ENCODE measurements at regions not wholly inside any gene's neighbourhood (a gene's known extent, or its start where the extent isn't known, plus 50 kb on each side); places are given as distances from the start of the nearest gene placed in this dataset.

GRCh38 chr6:153958860-153959259 lies 80.2 kb upstream of the OPRM1 start:
- no peaks in the 10 kb centered on the region for H3K4me1 ChIP-seq (ENCODE audit: control insufficient read depth in 2 of 2, insufficient read depth in 2 of 2, low read length in 2 of 2)
- H3K27ac ChIP-seq (ENCODE audit: low read depth in 2 of 2, low read length in 2 of 2): no peak overlapping the region
- no peaks in the 10 kb centered on the region for H3K36me3 ChIP-seq (ENCODE audit: control insufficient read depth in 2 of 2, insufficient read depth in 2 of 2, low read length in 2 of 2)

GRCh38 chr6:153957394-153957793 lies 81.6 kb upstream of the OPRM1 start:
- Histone ChIP-seq H3K4me1 (ENCODE audit: control insufficient read depth in 2 of 2, insufficient read depth in 2 of 2, low read length in 2 of 2) (no peaks in the 10 kb centered on the region), H3K4me3 (ENCODE audit: low read length in 2 of 2) (no peak overlapping the region), H3K9me3 (ENCODE audit: control insufficient read depth in 2 of 2, low read length in 2 of 2) (no peaks in the 10 kb centered on the region), H3K9ac (ENCODE audit: low read depth in 1 of 2, low read length in 2 of 2) (no peak overlapping the region), H3K36me3 (ENCODE audit: control insufficient read depth in 2 of 2, insufficient read depth in 2 of 2, low read length in 2 of 2) (no peaks in the 10 kb centered on the region), H3K27ac (ENCODE audit: low read depth in 2 of 2, low read length in 2 of 2) (no peak overlapping the region), H3K27me3 (ENCODE audit: control insufficient read depth in 2 of 2, insufficient read depth in 2 of 2, low read length in 2 of 2) (no peaks in the 10 kb centered on the region)

More at GRCh38 chr6:153958860-153959259, 80.2 kb upstream of the OPRM1 start:
- H3K4me3 ChIP-seq (ENCODE audit: low read length in 2 of 2): no peak overlapping the region
- no peaks in the 10 kb centered on the region for H3K27me3 ChIP-seq (ENCODE audit: control insufficient read depth in 2 of 2, insufficient read depth in 2 of 2, low read length in 2 of 2)
- H3K9me3 ChIP-seq (ENCODE audit: control insufficient read depth in 2 of 2, low read length in 2 of 2): no peaks in the 10 kb centered on the region
- H3K9ac ChIP-seq (ENCODE audit: low read depth in 1 of 2, low read length in 2 of 2): no peak overlapping the region

GRCh38 chr6:153956808-153957207 lies 82.2 kb upstream of the OPRM1 start:
- H3K4me1 ChIP-seq (ENCODE audit: control insufficient read depth in 2 of 2, insufficient read depth in 2 of 2, low read length in 2 of 2): no peaks in the 10 kb centered on the region
- no peak overlapping the region for H3K9ac ChIP-seq (ENCODE audit: low read depth in 1 of 2, low read length in 2 of 2)
- H3K4me3 ChIP-seq (ENCODE audit: low read length in 2 of 2): no peak overlapping the region
- H3K9me3 ChIP-seq (ENCODE audit: control insufficient read depth in 2 of 2, low read length in 2 of 2): no peaks in the 10 kb centered on the region
- H3K36me3 ChIP-seq (ENCODE audit: control insufficient read depth in 2 of 2, insufficient read depth in 2 of 2, low read length in 2 of 2): no peaks in the 10 kb centered on the region
- no peaks in the 10 kb centered on the region for H3K27me3 ChIP-seq (ENCODE audit: control insufficient read depth in 2 of 2, insufficient read depth in 2 of 2, low read length in 2 of 2)
- H3K27ac ChIP-seq (ENCODE audit: low read depth in 2 of 2, low read length in 2 of 2): no peak overlapping the region

GRCh38 chr6:153949616-153950015 lies 89.4 kb upstream of the OPRM1 start:
- H3K27ac ChIP-seq (ENCODE audit: low read depth in 2 of 2, low read length in 2 of 2): no peak overlapping the region
- no peaks in the 10 kb centered on the region for H3K27me3 ChIP-seq (ENCODE audit: control insufficient read depth in 2 of 2, insufficient read depth in 2 of 2, low read length in 2 of 2)
- H3K4me1 ChIP-seq (ENCODE audit: control insufficient read depth in 2 of 2, insufficient read depth in 2 of 2, low read length in 2 of 2): no peaks in the 10 kb centered on the region
- no peaks in the 10 kb centered on the region for H3K9me3 ChIP-seq (ENCODE audit: control insufficient read depth in 2 of 2, low read length in 2 of 2)
- H3K4me3 ChIP-seq (ENCODE audit: low read length in 2 of 2): no peak overlapping the region
- no peak overlapping the region for H3K9ac ChIP-seq (ENCODE audit: low read depth in 1 of 2, low read length in 2 of 2)
- H3K36me3 ChIP-seq (ENCODE audit: control insufficient read depth in 2 of 2, insufficient read depth in 2 of 2, low read length in 2 of 2): no peaks in the 10 kb centered on the region

- Histone ChIP-seq H3K9ac (ENCODE audit: low read depth in 1 of 2, low read length in 2 of 2) (no peak overlapping the region), H3K27me3 (ENCODE audit: control insufficient read depth in 2 of 2, insufficient read depth in 2 of 2, low read length in 2 of 2) (no peaks in the 10 kb centered on the region), H3K27ac (ENCODE audit: low read depth in 2 of 2, low read length in 2 of 2) (no peak overlapping the region), H3K4me1 (ENCODE audit: control insufficient read depth in 2 of 2, insufficient read depth in 2 of 2, low read length in 2 of 2) (no peaks in the 10 kb centered on the region), H3K36me3 (ENCODE audit: control insufficient read depth in 2 of 2, insufficient read depth in 2 of 2, low read length in 2 of 2) (no peaks in the 10 kb centered on the region), H3K9me3 (ENCODE audit: control insufficient read depth in 2 of 2, low read length in 2 of 2) (no peaks in the 10 kb centered on the region), H3K4me3 (ENCODE audit: low read length in 2 of 2) (no peak overlapping the region)
Observed at GRCh38 chr6:153947808-153948447, 91.1 kb upstream of the OPRM1 start.

GRCh38 chr6:153944201-153944600 lies 94.8 kb upstream of the OPRM1 start:
- no peaks in the 10 kb centered on the region for H3K27me3 ChIP-seq (ENCODE audit: control insufficient read depth in 2 of 2, insufficient read depth in 2 of 2, low read length in 2 of 2)
- no peaks in the 10 kb centered on the region for H3K9me3 ChIP-seq (ENCODE audit: control insufficient read depth in 2 of 2, low read length in 2 of 2)
- H3K4me3 ChIP-seq (ENCODE audit: low read length in 2 of 2): no peak overlapping the region

GRCh38 chr6:153942361-153942760 lies 96.7 kb upstream of the OPRM1 start:
- Histone ChIP-seq H3K36me3 (ENCODE audit: control insufficient read depth in 2 of 2, insufficient read depth in 2 of 2, low read length in 2 of 2) (no peaks in the 10 kb centered on the region), H3K9ac (ENCODE audit: low read depth in 1 of 2, low read length in 2 of 2) (no peak overlapping the region), H3K4me3 (ENCODE audit: low read length in 2 of 2) (no peak overlapping the region), H3K27ac (ENCODE audit: low read depth in 2 of 2, low read length in 2 of 2) (no peak overlapping the region), H3K9me3 (ENCODE audit: control insufficient read depth in 2 of 2, low read length in 2 of 2) (no peaks in the 10 kb centered on the region), H3K4me1 (ENCODE audit: control insufficient read depth in 2 of 2, insufficient read depth in 2 of 2, low read length in 2 of 2) (peaks cover 3 to 9% of the 10 kb centered on the region in 2 donors), H3K27me3 (ENCODE audit: control insufficient read depth in 2 of 2, insufficient read depth in 2 of 2, low read length in 2 of 2) (no peaks in the 10 kb centered on the region)

More at GRCh38 chr6:153944201-153944600, 94.8 kb upstream of the OPRM1 start:
- no peak overlapping the region for H3K27ac ChIP-seq (ENCODE audit: low read depth in 2 of 2, low read length in 2 of 2)
- no peaks in the 10 kb centered on the region for H3K36me3 ChIP-seq (ENCODE audit: control insufficient read depth in 2 of 2, insufficient read depth in 2 of 2, low read length in 2 of 2)
- H3K9ac ChIP-seq (ENCODE audit: low read depth in 1 of 2, low read length in 2 of 2): no peak overlapping the region
- H3K4me1 ChIP-seq (ENCODE audit: control insufficient read depth in 2 of 2, insufficient read depth in 2 of 2, low read length in 2 of 2): peaks cover 3 to 9% of the 10 kb centered on the region in 2 donors

GRCh38 chr6:153941768-153942167 lies 97.3 kb upstream of the OPRM1 start:
- H3K27me3 ChIP-seq (ENCODE audit: control insufficient read depth in 2 of 2, insufficient read depth in 2 of 2, low read length in 2 of 2): no peaks in the 10 kb centered on the region
- no peak overlapping the region for H3K9ac ChIP-seq (ENCODE audit: low read depth in 1 of 2, low read length in 2 of 2)
- peaks cover 3 to 9% of the 10 kb centered on the region in 2 donors for H3K4me1 ChIP-seq (ENCODE audit: control insufficient read depth in 2 of 2, insufficient read depth in 2 of 2, low read length in 2 of 2)
- H3K9me3 ChIP-seq (ENCODE audit: control insufficient read depth in 2 of 2, low read length in 2 of 2): no peaks in the 10 kb centered on the region
- H3K36me3 ChIP-seq (ENCODE audit: control insufficient read depth in 2 of 2, insufficient read depth in 2 of 2, low read length in 2 of 2): no peaks in the 10 kb centered on the region
- H3K27ac ChIP-seq (ENCODE audit: low read depth in 2 of 2, low read length in 2 of 2): no peak overlapping the region
- no peak overlapping the region for H3K4me3 ChIP-seq (ENCODE audit: low read length in 2 of 2)

- H3K27me3 ChIP-seq (ENCODE audit: control insufficient read depth in 2 of 2, insufficient read depth in 2 of 2, low read length in 2 of 2): no peaks in the 10 kb centered on the region
- no peak overlapping the region for H3K4me3 ChIP-seq (ENCODE audit: low read length in 2 of 2)
- H3K4me1 ChIP-seq (ENCODE audit: control insufficient read depth in 2 of 2, insufficient read depth in 2 of 2, low read length in 2 of 2): peaks cover 3 to 9% of the 10 kb centered on the region in 2 donors
- H3K9me3 ChIP-seq (ENCODE audit: control insufficient read depth in 2 of 2, low read length in 2 of 2): no peaks in the 10 kb centered on the region
- no peaks in the 10 kb centered on the region for H3K36me3 ChIP-seq (ENCODE audit: control insufficient read depth in 2 of 2, insufficient read depth in 2 of 2, low read length in 2 of 2)
- no peak overlapping the region for H3K27ac ChIP-seq (ENCODE audit: low read depth in 2 of 2, low read length in 2 of 2)
- H3K9ac ChIP-seq (ENCODE audit: low read depth in 1 of 2, low read length in 2 of 2): no peak overlapping the region
Observed at GRCh38 chr6:153938876-153939275, 100.2 kb upstream of the OPRM1 start.

GRCh38 chr6:153931431-153931830 lies 107.6 kb upstream of the OPRM1 start:
- no peak overlapping the region for H3K9ac ChIP-seq (ENCODE audit: low read depth in 1 of 2, low read length in 2 of 2)
- H3K36me3 ChIP-seq (ENCODE audit: control insufficient read depth in 2 of 2, insufficient read depth in 2 of 2, low read length in 2 of 2): no peaks in the 10 kb centered on the region
- H3K27ac ChIP-seq (ENCODE audit: low read depth in 2 of 2, low read length in 2 of 2): no peak overlapping the region
- H3K27me3 ChIP-seq (ENCODE audit: control insufficient read depth in 2 of 2, insufficient read depth in 2 of 2, low read length in 2 of 2): no peaks in the 10 kb centered on the region
- H3K4me1 ChIP-seq (ENCODE audit: control insufficient read depth in 2 of 2, insufficient read depth in 2 of 2, low read length in 2 of 2): no peaks in the 10 kb centered on the region
- H3K4me3 ChIP-seq (ENCODE audit: low read length in 2 of 2): no peak overlapping the region
- H3K9me3 ChIP-seq (ENCODE audit: control insufficient read depth in 2 of 2, low read length in 2 of 2): no peaks in the 10 kb centered on the region

All from mucosa of rectum (tissue), 2 donors.